ENCODE measurements at regions not wholly inside any gene's neighbourhood (a gene's known extent, or its start where the extent isn't known, plus 50 kb on each side); places are given as distances from the start of the nearest gene placed in this dataset.

- TF ChIP-seq, protein P1, sequence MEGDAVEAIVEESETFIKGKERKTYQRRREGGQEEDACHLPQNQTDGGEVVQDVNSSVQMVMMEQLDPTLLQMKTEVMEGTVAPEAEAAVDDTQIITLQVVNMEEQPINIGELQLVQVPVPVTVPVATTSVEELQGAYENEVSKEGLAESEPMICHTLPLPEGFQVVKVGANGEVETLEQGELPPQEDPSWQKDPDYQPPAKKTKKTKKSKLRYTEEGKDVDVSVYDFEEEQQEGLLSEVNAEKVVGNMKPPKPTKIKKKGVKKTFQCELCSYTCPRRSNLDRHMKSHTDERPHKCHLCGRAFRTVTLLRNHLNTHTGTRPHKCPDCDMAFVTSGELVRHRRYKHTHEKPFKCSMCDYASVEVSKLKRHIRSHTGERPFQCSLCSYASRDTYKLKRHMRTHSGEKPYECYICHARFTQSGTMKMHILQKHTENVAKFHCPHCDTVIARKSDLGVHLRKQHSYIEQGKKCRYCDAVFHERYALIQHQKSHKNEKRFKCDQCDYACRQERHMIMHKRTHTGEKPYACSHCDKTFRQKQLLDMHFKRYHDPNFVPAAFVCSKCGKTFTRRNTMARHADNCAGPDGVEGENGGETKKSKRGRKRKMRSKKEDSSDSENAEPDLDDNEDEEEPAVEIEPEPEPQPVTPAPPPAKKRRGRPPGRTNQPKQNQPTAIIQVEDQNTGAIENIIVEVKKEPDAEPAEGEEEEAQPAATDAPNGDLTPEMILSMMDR (IDR thresholded peaks at IDR 0.05; ENCODE audit: low read depth, low read length) = no peak
- no peak for TF ChIP-seq EZH2phosphoT487 (IDR thresholded peaks at IDR 0.05; ENCODE audit: low read depth)
Observed at GRCh38 chr3:35262406-35262805, 376.9 kb upstream of the ARPP21 start.
